ENCODE measurements at regions not wholly inside any gene's neighbourhood (a gene's known extent, or its start where the extent isn't known, plus 50 kb on each side); places are given as distances from the start of the nearest gene placed in this dataset.

- TF ChIP-seq L3MBTL2 (conservative IDR thresholded peaks at IDR 0.05) (no peak), LEF1 (IDR thresholded peaks at IDR 0.05; ENCODE audit: borderline replicate concordance) (no peak), PKNOX1 (IDR thresholded peaks at IDR 0.05) (no peak), ZNF384 (IDR thresholded peaks at IDR 0.05) (no peak), SUZ12 (IDR thresholded peaks at IDR 0.05) (no peak), NFRKB (IDR thresholded peaks at IDR 0.05) (no peak), CTBP1 (IDR thresholded peaks at IDR 0.05; ENCODE audit: borderline replicate concordance) (no peak), ARNT (IDR thresholded peaks at IDR 0.05) (no peak), BHLHE40 (IDR thresholded peaks at IDR 0.05; ENCODE audit: borderline replicate concordance) (no peak), FOXA1 (IDR thresholded peaks at IDR 0.05) (no peak), ELF4 (IDR thresholded peaks at IDR 0.05) (no peak), FOXM1 (IDR thresholded peaks at IDR 0.05; ENCODE audit: borderline replicate concordance) (no peak), HDGF (IDR thresholded peaks at IDR 0.05; ENCODE audit: borderline replicate concordance) (no peak), SP1 (IDR thresholded peaks at IDR 0.05) (no peak), TARDBP (IDR thresholded peaks at IDR 0.05) (no peak), FOXK2 (IDR thresholded peaks at IDR 0.05) (no peak)
- DNase-seq (ENCODE audit: extremely low spot score): no peak
- POLR2A ChIA-PET: no interaction called here
- CTCF ChIA-PET: no interaction called here
Observed at GRCh38 chr2:238658820-238659219, 189.1 kb upstream of the TWIST2 start.

GRCh38 chr2:238659231-238659630 is 188.7 kb upstream of the TWIST2 start:
- ChIA-PET POLR2A (no interaction called here), CTCF (no interaction called here)
- no peak for DNase-seq (ENCODE audit: extremely low spot score)
- TF ChIP-seq ZNF384 (IDR thresholded peaks at IDR 0.05): no peak
- TF ChIP-seq ARNT (IDR thresholded peaks at IDR 0.05): no peak
- no peak for TF ChIP-seq CTBP1 (IDR thresholded peaks at IDR 0.05; ENCODE audit: borderline replicate concordance)
- no peak for TF ChIP-seq L3MBTL2 (conservative IDR thresholded peaks at IDR 0.05)
- TF ChIP-seq ELF4 (IDR thresholded peaks at IDR 0.05): no peak
- no peak for TF ChIP-seq NFRKB (IDR thresholded peaks at IDR 0.05)
- no peak for TF ChIP-seq HDGF (IDR thresholded peaks at IDR 0.05; ENCODE audit: borderline replicate concordance)
- no peak for TF ChIP-seq SUZ12 (IDR thresholded peaks at IDR 0.05)
- no peak for TF ChIP-seq BHLHE40 (IDR thresholded peaks at IDR 0.05; ENCODE audit: borderline replicate concordance)
- no peak for TF ChIP-seq LEF1 (IDR thresholded peaks at IDR 0.05; ENCODE audit: borderline replicate concordance)
- no peak for TF ChIP-seq FOXA1 (IDR thresholded peaks at IDR 0.05)
- no peak for TF ChIP-seq FOXM1 (IDR thresholded peaks at IDR 0.05; ENCODE audit: borderline replicate concordance)
- TF ChIP-seq SP1 (IDR thresholded peaks at IDR 0.05): no peak
- no peak for TF ChIP-seq TARDBP (IDR thresholded peaks at IDR 0.05)
- TF ChIP-seq PKNOX1 (IDR thresholded peaks at IDR 0.05): no peak
- TF ChIP-seq FOXK2 (IDR thresholded peaks at IDR 0.05): no peak

GRCh38 chr2:238663586-238663985 is 184.3 kb upstream of the TWIST2 start:
- ChIA-PET CTCF (no interaction called here), POLR2A (no interaction called here)
- no peak for DNase-seq (ENCODE audit: extremely low spot score)
- no peak for TF ChIP-seq LEF1 (IDR thresholded peaks at IDR 0.05; ENCODE audit: borderline replicate concordance)
- TF ChIP-seq NFRKB (IDR thresholded peaks at IDR 0.05): no peak
- no peak for TF ChIP-seq ZNF384 (IDR thresholded peaks at IDR 0.05)
- TF ChIP-seq TARDBP (IDR thresholded peaks at IDR 0.05): no peak
- TF ChIP-seq ARNT (IDR thresholded peaks at IDR 0.05): no peak
- no peak for TF ChIP-seq HDGF (IDR thresholded peaks at IDR 0.05; ENCODE audit: borderline replicate concordance)
- no peak for TF ChIP-seq SP1 (IDR thresholded peaks at IDR 0.05)

- DNase-seq (ENCODE audit: extremely low spot score): no peak
- TF ChIP-seq FOXK2 (IDR thresholded peaks at IDR 0.05) (no peak), TARDBP (IDR thresholded peaks at IDR 0.05) (no peak), ELF4 (IDR thresholded peaks at IDR 0.05) (no peak)
- ChIA-PET CTCF (no interaction called here), POLR2A (no interaction called here)
Observed at GRCh38 chr2:238665919-238666318, 182.0 kb upstream of the TWIST2 start.

- no peak for DNase-seq (ENCODE audit: extremely low spot score)
- TF ChIP-seq CTBP1 (IDR thresholded peaks at IDR 0.05; ENCODE audit: borderline replicate concordance): no peak
- TF ChIP-seq ARNT (IDR thresholded peaks at IDR 0.05): no peak
- TF ChIP-seq FOXK2 (IDR thresholded peaks at IDR 0.05): no peak
- no peak for TF ChIP-seq FOXA1 (IDR thresholded peaks at IDR 0.05)
- TF ChIP-seq HDGF (IDR thresholded peaks at IDR 0.05; ENCODE audit: borderline replicate concordance): no peak
- no peak for TF ChIP-seq PKNOX1 (IDR thresholded peaks at IDR 0.05)
- no peak for TF ChIP-seq ZNF384 (IDR thresholded peaks at IDR 0.05)
- no peak for TF ChIP-seq BHLHE40 (IDR thresholded peaks at IDR 0.05; ENCODE audit: borderline replicate concordance)
- TF ChIP-seq TARDBP (IDR thresholded peaks at IDR 0.05): no peak
- no peak for TF ChIP-seq L3MBTL2 (conservative IDR thresholded peaks at IDR 0.05)
- TF ChIP-seq NFRKB (IDR thresholded peaks at IDR 0.05): no peak
- CTCF ChIA-PET: no interaction called here
- POLR2A ChIA-PET: no interaction called here
Observed at GRCh38 chr2:238666543-238666942, 181.3 kb upstream of the TWIST2 start.

- no peak for DNase-seq (ENCODE audit: extremely low spot score)
- CTCF ChIA-PET: no interaction called here
- TF ChIP-seq TARDBP (IDR thresholded peaks at IDR 0.05) (no peak), HDGF (IDR thresholded peaks at IDR 0.05; ENCODE audit: borderline replicate concordance) (no peak), FOXM1 (IDR thresholded peaks at IDR 0.05; ENCODE audit: borderline replicate concordance) (no peak)
- POLR2A ChIA-PET: no interaction called here
Observed at GRCh38 chr2:238667008-238667407, 180.9 kb upstream of the TWIST2 start.

- no peak for DNase-seq (ENCODE audit: extremely low spot score)
- TF ChIP-seq TARDBP (IDR thresholded peaks at IDR 0.05) (no peak), PKNOX1 (IDR thresholded peaks at IDR 0.05) (no peak), SP1 (IDR thresholded peaks at IDR 0.05) (no peak), L3MBTL2 (conservative IDR thresholded peaks at IDR 0.05) (no peak), CTBP1 (IDR thresholded peaks at IDR 0.05; ENCODE audit: borderline replicate concordance) (no peak), BHLHE40 (IDR thresholded peaks at IDR 0.05; ENCODE audit: borderline replicate concordance) (no peak), HDGF (IDR thresholded peaks at IDR 0.05; ENCODE audit: borderline replicate concordance) (no peak), ELF4 (IDR thresholded peaks at IDR 0.05) (no peak), FOXA1 (IDR thresholded peaks at IDR 0.05) (no peak), SUZ12 (IDR thresholded peaks at IDR 0.05) (no peak), FOXK2 (IDR thresholded peaks at IDR 0.05) (no peak), NFRKB (IDR thresholded peaks at IDR 0.05) (no peak), LEF1 (IDR thresholded peaks at IDR 0.05; ENCODE audit: borderline replicate concordance) (no peak), ARNT (IDR thresholded peaks at IDR 0.05) (no peak), ZNF384 (IDR thresholded peaks at IDR 0.05) (no peak), FOXM1 (IDR thresholded peaks at IDR 0.05; ENCODE audit: borderline replicate concordance) (no peak)
- POLR2A ChIA-PET: no interaction called here
- CTCF ChIA-PET: no interaction called here
Observed at GRCh38 chr2:238667639-238668038, 180.2 kb upstream of the TWIST2 start.
